Choroid plexus epithelial cell (primary cell): ENCODE measurements at regions not wholly inside any gene's neighbourhood (a gene's known extent, or its start where the extent isn't known, plus 50 kb on each side); places are given as distances from the start of the nearest gene placed in this dataset.

ENCODE experiments used
- DNase-seq: peaks from one replicate; pipeline ENCODE4 v3.0.0-alpha.2; 2010; ENCODE audit warnings: low read depth
- H3K4me3 ChIP-seq: 2 replicates; pipeline ENCODE4 v1.5.1; 2011; ENCODE audit warnings: low read depth, mild to moderate bottlenecking, control low read depth, low read length, moderate library complexity
- TF ChIP-seq, protein P1 (sequence below): conservative IDR thresholded peaks from 2 replicates; pipeline ENCODE4 v1.5.1; 2011; ENCODE audit warnings: low read depth, mild to moderate bottlenecking, control low read depth, inconsistent platforms, low read length, moderate library complexity

DNA sequence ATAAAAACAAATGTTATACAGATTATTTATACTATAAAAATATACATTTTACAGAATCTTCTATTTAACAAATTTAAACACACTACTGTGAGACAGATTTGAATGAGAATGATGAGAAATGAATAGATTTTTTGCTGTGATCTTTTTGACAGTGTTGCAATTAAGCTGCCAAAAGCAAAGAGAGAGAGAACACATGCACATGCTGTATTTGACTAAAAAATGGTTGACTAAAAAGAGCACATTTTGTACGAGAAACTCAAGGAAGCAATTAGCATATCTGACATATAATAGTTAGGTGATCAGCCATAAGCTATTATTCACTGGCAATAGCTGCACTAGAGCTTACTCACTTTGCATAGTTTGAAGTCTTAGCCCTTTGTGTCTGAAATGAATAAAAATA lies 115.8 kb downstream of the SYT10 start:
- DNase-seq = no peak
- TF ChIP-seq, protein P1, sequence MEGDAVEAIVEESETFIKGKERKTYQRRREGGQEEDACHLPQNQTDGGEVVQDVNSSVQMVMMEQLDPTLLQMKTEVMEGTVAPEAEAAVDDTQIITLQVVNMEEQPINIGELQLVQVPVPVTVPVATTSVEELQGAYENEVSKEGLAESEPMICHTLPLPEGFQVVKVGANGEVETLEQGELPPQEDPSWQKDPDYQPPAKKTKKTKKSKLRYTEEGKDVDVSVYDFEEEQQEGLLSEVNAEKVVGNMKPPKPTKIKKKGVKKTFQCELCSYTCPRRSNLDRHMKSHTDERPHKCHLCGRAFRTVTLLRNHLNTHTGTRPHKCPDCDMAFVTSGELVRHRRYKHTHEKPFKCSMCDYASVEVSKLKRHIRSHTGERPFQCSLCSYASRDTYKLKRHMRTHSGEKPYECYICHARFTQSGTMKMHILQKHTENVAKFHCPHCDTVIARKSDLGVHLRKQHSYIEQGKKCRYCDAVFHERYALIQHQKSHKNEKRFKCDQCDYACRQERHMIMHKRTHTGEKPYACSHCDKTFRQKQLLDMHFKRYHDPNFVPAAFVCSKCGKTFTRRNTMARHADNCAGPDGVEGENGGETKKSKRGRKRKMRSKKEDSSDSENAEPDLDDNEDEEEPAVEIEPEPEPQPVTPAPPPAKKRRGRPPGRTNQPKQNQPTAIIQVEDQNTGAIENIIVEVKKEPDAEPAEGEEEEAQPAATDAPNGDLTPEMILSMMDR = no peak
- H3K4me3 ChIP-seq = no peak overlapping the region

- TF ChIP-seq, protein P1 = no peak
- DNase-seq = no peak
- H3K4me3 ChIP-seq = no peak overlapping the region
Observed at GRCh38 chr12:33322519-33322918, 117.1 kb downstream of the SYT10 start.

- no peak overlapping the region for H3K4me3 ChIP-seq
- TF ChIP-seq, protein P1 = no peak
- no peak for DNase-seq
Observed at GRCh38 chr12:33317746-33318145, 121.9 kb downstream of the SYT10 start.

DNA sequence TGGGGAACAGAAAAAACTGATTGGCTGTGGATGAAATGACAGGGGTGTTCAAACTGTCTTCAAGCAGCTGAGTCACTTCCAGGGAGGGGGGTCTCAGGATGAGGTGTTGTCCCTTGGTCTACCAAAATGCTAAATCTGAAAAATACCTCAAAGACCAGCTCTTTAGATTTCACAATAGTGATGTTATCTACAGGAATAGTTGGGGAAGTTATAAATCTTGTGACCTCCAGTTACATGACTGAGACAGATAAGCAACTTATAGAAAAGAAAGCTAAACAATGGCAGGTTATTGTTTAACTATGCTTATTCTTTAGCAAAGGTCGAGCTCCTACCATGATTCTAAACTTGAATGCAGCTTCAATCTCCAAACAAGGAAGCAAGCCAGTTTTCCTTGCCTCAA lies 125.4 kb downstream of the SYT10 start:
- no peak overlapping the region for H3K4me3 ChIP-seq
- DNase-seq = no peak
- TF ChIP-seq, protein P1 = no peak

GRCh38 chr12:33313476-33313875 lies 126.1 kb downstream of the SYT10 start:
- TF ChIP-seq, protein P1 = no peak
- H3K4me3 ChIP-seq = no peak overlapping the region
- DNase-seq = no peak

GRCh38 chr12:33310471-33310870 lies 129.1 kb downstream of the SYT10 start:
- TF ChIP-seq, protein P1 = no peak
- H3K4me3 ChIP-seq = no peak overlapping the region
- no peak for DNase-seq

- no peak for DNase-seq
- no peak overlapping the region for H3K4me3 ChIP-seq
- TF ChIP-seq, protein P1 = no peak
Observed at GRCh38 chr12:33304176-33304575, 135.4 kb downstream of the SYT10 start.
